ENCODE measurements at regions not wholly inside any gene's neighbourhood (a gene's known extent, or its start where the extent isn't known, plus 50 kb on each side); places are given as distances from the start of the nearest gene placed in this dataset.

DNA sequence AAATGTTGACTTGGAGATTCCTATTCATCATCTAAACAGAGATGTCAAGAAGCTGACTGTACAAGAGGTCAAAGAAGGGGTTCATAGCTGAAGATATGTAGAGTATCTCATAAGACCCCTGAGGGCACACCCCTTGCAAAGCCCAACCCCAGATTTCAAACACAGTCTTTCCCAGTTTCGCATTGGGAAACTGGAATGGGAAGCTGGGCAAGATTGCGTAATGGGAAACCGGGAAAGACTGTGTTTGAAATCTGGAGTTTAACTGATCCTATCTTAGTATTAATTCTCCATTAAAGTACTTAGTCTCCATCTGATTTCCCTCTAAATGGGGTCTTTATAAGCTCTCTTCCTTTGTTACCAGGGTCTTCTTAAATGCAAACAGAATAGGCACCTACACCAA, 99.5 kb downstream of the FAM76B start:
- Histone ChIP-seq H3K79me1 (ENCODE audit: insufficient read depth, low read depth, low read length, poor library complexity, severe bottlenecking) (no peaks in the 10 kb centered on the region), H3K14ac (ENCODE audit: insufficient read depth, low read length) (no peak overlapping the region)

More for the DNA sequence above, 99.5 kb downstream of the FAM76B start:
- no peak overlapping the region for H2BK20ac ChIP-seq (ENCODE audit: low read depth, low read length, poor library complexity, severe bottlenecking)
- H3K56ac ChIP-seq (ENCODE audit: insufficient read length, low read depth, low read length): no peak overlapping the region
- H3K9ac ChIP-seq (ENCODE audit: extremely low read depth, insufficient read length, low read length): no peak overlapping the region
- H3K9me3 ChIP-seq (ENCODE audit: control insufficient read depth, low read depth, low read length): no peaks in the 10 kb centered on the region
- no peak overlapping the region for H2AFZ ChIP-seq (ENCODE audit: low read length)
- H3K23me2 ChIP-seq (ENCODE audit: insufficient read length, low read depth, low read length, poor library complexity, severe bottlenecking): no peaks in the 10 kb centered on the region
- no peaks in the 10 kb centered on the region for H3K79me2 ChIP-seq (ENCODE audit: insufficient read depth, low read length)
- H2BK120ac ChIP-seq (ENCODE audit: low read depth, low read length, poor library complexity, severe bottlenecking): no peak overlapping the region
- no peak overlapping the region for H3K4me3 Mint-ChIP-seq
- DNase-seq: no peak
- no peak overlapping the region for H2BK5ac ChIP-seq (ENCODE audit: insufficient read length, low read length)
- no peak overlapping the region for H2AK5ac ChIP-seq (ENCODE audit: insufficient read length, low read length)
- H2BK15ac ChIP-seq (ENCODE audit: low read depth, low read length): no peak overlapping the region
- no peak overlapping the region for H2BK12ac ChIP-seq (ENCODE audit: insufficient read length, low read depth, low read length)
- H3K4ac ChIP-seq (ENCODE audit: low read depth, low read length): no peak overlapping the region
- H3K27ac ChIP-seq (ENCODE audit: insufficient read length, low read depth, low read length): no peak overlapping the region
- no peaks in the 10 kb centered on the region for H3K27me3 ChIP-seq (ENCODE audit: insufficient read depth, low read length)
- H3K4me1 Mint-ChIP-seq: no peaks in the 10 kb centered on the region
- no peak overlapping the region for H3K4me2 ChIP-seq (ENCODE audit: insufficient read depth, insufficient read length, low read length)
- H4K5ac ChIP-seq (ENCODE audit: insufficient read length, low read depth, low read length): no peak overlapping the region
- no peaks in the 10 kb centered on the region for H3K4me1 ChIP-seq (ENCODE audit: insufficient read depth, low read length)
- TF ChIP-seq, protein P1, sequence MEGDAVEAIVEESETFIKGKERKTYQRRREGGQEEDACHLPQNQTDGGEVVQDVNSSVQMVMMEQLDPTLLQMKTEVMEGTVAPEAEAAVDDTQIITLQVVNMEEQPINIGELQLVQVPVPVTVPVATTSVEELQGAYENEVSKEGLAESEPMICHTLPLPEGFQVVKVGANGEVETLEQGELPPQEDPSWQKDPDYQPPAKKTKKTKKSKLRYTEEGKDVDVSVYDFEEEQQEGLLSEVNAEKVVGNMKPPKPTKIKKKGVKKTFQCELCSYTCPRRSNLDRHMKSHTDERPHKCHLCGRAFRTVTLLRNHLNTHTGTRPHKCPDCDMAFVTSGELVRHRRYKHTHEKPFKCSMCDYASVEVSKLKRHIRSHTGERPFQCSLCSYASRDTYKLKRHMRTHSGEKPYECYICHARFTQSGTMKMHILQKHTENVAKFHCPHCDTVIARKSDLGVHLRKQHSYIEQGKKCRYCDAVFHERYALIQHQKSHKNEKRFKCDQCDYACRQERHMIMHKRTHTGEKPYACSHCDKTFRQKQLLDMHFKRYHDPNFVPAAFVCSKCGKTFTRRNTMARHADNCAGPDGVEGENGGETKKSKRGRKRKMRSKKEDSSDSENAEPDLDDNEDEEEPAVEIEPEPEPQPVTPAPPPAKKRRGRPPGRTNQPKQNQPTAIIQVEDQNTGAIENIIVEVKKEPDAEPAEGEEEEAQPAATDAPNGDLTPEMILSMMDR (conservative IDR thresholded peaks at IDR 0.05): no peak
- no peaks in the 10 kb centered on the region; the same call in 1 of the 2 replicates for H3K27me3 Mint-ChIP-seq (ENCODE audit: low read depth)
- no peak overlapping the region for H4K91ac ChIP-seq (ENCODE audit: insufficient read length, low read depth, low read length)
- no peak overlapping the region for H3T11ph ChIP-seq (ENCODE audit: low read length)
- no peaks in the 10 kb centered on the region for H4K20me1 ChIP-seq (ENCODE audit: control insufficient read depth, insufficient read depth, insufficient read length)
- H3K36me3 Mint-ChIP-seq (ENCODE audit: insufficient read depth in 1 of 3, low read depth in 3 of 3): no peaks in the 10 kb centered on the region
- H4K8ac ChIP-seq (replicated peaks; ENCODE audit: insufficient read length, low read depth, low read length): no peak overlapping the region
- WGBS (ENCODE audit: extremely low coverage, insufficient read length, low lambda C conversion rate): no CpG with 5 or more reads among the region's 3 CpGs
- H3K23ac ChIP-seq (ENCODE audit: insufficient read length, low read depth, low read length): no peak overlapping the region
- no peak overlapping the region for H3K18ac ChIP-seq (ENCODE audit: insufficient read length, low read depth, low read length)
- H3K9me3 Mint-ChIP-seq: no peaks in the 10 kb centered on the region
- no peak overlapping the region for H3K27ac Mint-ChIP-seq
